ENCODE measurements at regions not wholly inside any gene's neighbourhood (a gene's known extent, or its start where the extent isn't known, plus 50 kb on each side); places are given as distances from the start of the nearest gene placed in this dataset.

GRCh38 chr17:36696805-36697204 is 95.4 kb downstream of the MRM1 start:
- intact Hi-C loops (cut with DNase I, micrococcal nuclease), result no loop called here
- peaks cover 23% of the 10 kb centered on the region for H3K27me3 Mint-ChIP-seq
- no peaks in the 10 kb centered on the region for H3K4me1 Mint-ChIP-seq
- ChIA-PET POLR2A (no interaction called here), CTCF (interaction anchor here (0.5 kb wide), 1 partner anchor 21 kb away, joined by 3 read pairs; no protein-coding TSS in a partner anchor)
- H3K9me3 Mint-ChIP-seq (ENCODE audit: low read depth), result no peaks in the 10 kb centered on the region
- H3K4me3 Mint-ChIP-seq, result no peak overlapping the region
- H3K36me3 Mint-ChIP-seq (ENCODE audit: low read depth), result no peaks in the 10 kb centered on the region
- DNase-seq (no peak), ATAC-seq (no peak)
- H3K27ac Mint-ChIP-seq, result no peak overlapping the region

- Mint-ChIP-seq H3K27me3 (peaks cover 30% of the 10 kb centered on the region), H3K9me3 (ENCODE audit: low read depth) (no peaks in the 10 kb centered on the region), H3K27ac (no peak overlapping the region), H3K4me3 (no peak overlapping the region), H3K36me3 (ENCODE audit: low read depth) (no peaks in the 10 kb centered on the region), H3K4me1 (no peaks in the 10 kb centered on the region)
- intact Hi-C loops (cut with DNase I, micrococcal nuclease), result no loop called here
- ATAC-seq (no peak), DNase-seq (no peak)
- ChIA-PET POLR2A (interaction anchor here (0.5 kb wide), 1 partner anchor 13 kb away, joined by 4 read pairs; no protein-coding TSS in a partner anchor), CTCF (no interaction called here)
These were observed 96.6 kb downstream of the MRM1 start for GRCh38 chr17:36697903-36698530.

GRCh38 chr17:36701429-36702099 is 100.2 kb downstream of the MRM1 start:
- no peak for ATAC-seq
- no peak overlapping the region for H3K27ac Mint-ChIP-seq
- ChIA-PET POLR2A (no interaction called here), CTCF (no interaction called here)
- H3K4me3 Mint-ChIP-seq, result no peak overlapping the region
- H3K4me1 Mint-ChIP-seq, result no peaks in the 10 kb centered on the region
- H3K36me3 Mint-ChIP-seq (ENCODE audit: low read depth), result no peaks in the 10 kb centered on the region
- DNase-seq, result no peak
- H3K27me3 Mint-ChIP-seq, result peaks cover 42% of the 10 kb centered on the region
- H3K9me3 Mint-ChIP-seq (ENCODE audit: low read depth), result no peaks in the 10 kb centered on the region
- intact Hi-C loops (cut with DNase I, micrococcal nuclease), result no loop called here

- no peaks in the 10 kb centered on the region for H3K9me3 Mint-ChIP-seq (ENCODE audit: low read depth)
- no peaks in the 10 kb centered on the region for H3K36me3 Mint-ChIP-seq (ENCODE audit: low read depth)
- intact Hi-C loops (cut with DNase I, micrococcal nuclease), result no loop called here
- ChIA-PET CTCF (no interaction called here), POLR2A (no interaction called here)
- H3K27ac Mint-ChIP-seq, result no peak overlapping the region
- H3K4me3 Mint-ChIP-seq, result no peak overlapping the region
- no peaks in the 10 kb centered on the region for H3K4me1 Mint-ChIP-seq
- DNase-seq, result no peak
- ATAC-seq, result no peak
- peaks cover 39% of the 10 kb centered on the region for H3K27me3 Mint-ChIP-seq
These were observed 101.3 kb downstream of the MRM1 start for GRCh38 chr17:36702636-36703035.

- ChIA-PET POLR2A (no interaction called here), CTCF (interaction anchor here (0.7 kb wide), 1 partner anchor 69 kb away, joined by 3 read pairs; no protein-coding TSS in a partner anchor)
- no peaks in the 10 kb centered on the region for H3K4me1 Mint-ChIP-seq
- intact Hi-C loops (cut with DNase I, micrococcal nuclease), result loop anchor here in 1 of 2 experiments (2.0 kb wide), 1 partner anchor 343 kb away; no protein-coding TSS in a partner anchor
- no peaks in the 10 kb centered on the region for H3K36me3 Mint-ChIP-seq (ENCODE audit: low read depth)
- ATAC-seq, result peak; percentile 58
- peak; percentile 76 for DNase-seq
- no peak overlapping the region for H3K27ac Mint-ChIP-seq
- H3K9me3 Mint-ChIP-seq (ENCODE audit: low read depth), result no peaks in the 10 kb centered on the region
- peaks cover 37% of the 10 kb centered on the region for H3K27me3 Mint-ChIP-seq
- H3K4me3 Mint-ChIP-seq, result no peak overlapping the region
These were observed 102.5 kb downstream of the MRM1 start for GRCh38 chr17:36703860-36704266.

- Mint-ChIP-seq H3K4me3 (no peak overlapping the region), H3K27me3 (peaks cover 33% of the 10 kb centered on the region), H3K36me3 (ENCODE audit: low read depth) (no peaks in the 10 kb centered on the region), H3K4me1 (no peaks in the 10 kb centered on the region), H3K9me3 (ENCODE audit: low read depth) (no peaks in the 10 kb centered on the region), H3K27ac (no peak overlapping the region)
- DNase-seq, result no peak
- ChIA-PET POLR2A (no interaction called here), CTCF (interaction anchor here (0.7 to 2.9 kb wide), 6 partner anchors 8 to 874 kb away, joined by 3 to 18 read pairs (median 3); no protein-coding TSS in a partner anchor)
- intact Hi-C loops (cut with DNase I, micrococcal nuclease), result loop anchor here (2.0 to 5.0 kb wide), 3 partner anchors 78 to 342 kb away; no protein-coding TSS in a partner anchor
- no peak for ATAC-seq
These were observed 104.0 kb downstream of the MRM1 start for GRCh38 chr17:36705283-36705795.

GRCh38 chr17:36705874-36706731 is 104.7 kb downstream of the MRM1 start:
- Mint-ChIP-seq H3K4me1 (no peaks in the 10 kb centered on the region), H3K36me3 (ENCODE audit: low read depth) (no peaks in the 10 kb centered on the region), H3K27ac (no peak overlapping the region), H3K27me3 (peaks cover 26% of the 10 kb centered on the region), H3K9me3 (ENCODE audit: low read depth) (no peaks in the 10 kb centered on the region), H3K4me3 (no peak overlapping the region)
- CTCF ChIA-PET, result interaction anchor here (0.6 to 2.9 kb wide), 12 partner anchors 7 to 1839 kb away, joined by 3 to 18 read pairs (median 3); no protein-coding TSS in a partner anchor
- peak; percentile 92 for ATAC-seq
- peak; percentile 78 for DNase-seq
- POLR2A ChIA-PET, result no interaction called here
- intact Hi-C loops (cut with DNase I, micrococcal nuclease), result loop anchor here (1.0 to 5.0 kb wide), 6 partner anchors 49 to 341 kb away; no protein-coding TSS in a partner anchor

- no peak overlapping the region for H3K27ac Mint-ChIP-seq
- POLR2A ChIA-PET, result no interaction called here
- no peak overlapping the region for H3K4me3 Mint-ChIP-seq
- ATAC-seq (no peak), DNase-seq (no peak)
- peaks cover 16% of the 10 kb centered on the region for H3K27me3 Mint-ChIP-seq
- no peaks in the 10 kb centered on the region for H3K4me1 Mint-ChIP-seq
- CTCF ChIA-PET, result interaction anchor here (1.9 to 2.9 kb wide), 2 partner anchors 10 to 340 kb away, joined by 6 to 18 read pairs; no protein-coding TSS in a partner anchor
- H3K9me3 Mint-ChIP-seq (ENCODE audit: low read depth), result no peaks in the 10 kb centered on the region
- H3K36me3 Mint-ChIP-seq (ENCODE audit: low read depth), result no peaks in the 10 kb centered on the region
- intact Hi-C loops (cut with DNase I, micrococcal nuclease), result loop anchor here in 1 of 2 experiments (5.0 kb wide), 2 partner anchors 81 to 339 kb away; no protein-coding TSS in a partner anchor
These were observed 106.5 kb downstream of the MRM1 start for GRCh38 chr17:36707904-36708303.

- no peak overlapping the region for H3K4me3 Mint-ChIP-seq
- no peaks in the 10 kb centered on the region for H3K9me3 Mint-ChIP-seq (ENCODE audit: low read depth)
- no peak overlapping the region for H3K27ac Mint-ChIP-seq
- H3K36me3 Mint-ChIP-seq (ENCODE audit: low read depth), result no peaks in the 10 kb centered on the region
- no peak for DNase-seq
- no peak for ATAC-seq
- CTCF ChIA-PET, result no interaction called here
- POLR2A ChIA-PET, result no interaction called here
- no peaks in the 10 kb centered on the region for H3K4me1 Mint-ChIP-seq
- peaks cover 2% of the 10 kb centered on the region for H3K27me3 Mint-ChIP-seq
- intact Hi-C loops (cut with DNase I, micrococcal nuclease), result no loop called here
These were observed 113.4 kb downstream of the MRM1 start for GRCh38 chr17:36714789-36715188.

- intact Hi-C loops (cut with DNase I, micrococcal nuclease), result no loop called here
- DNase-seq (no peak), ATAC-seq (no peak)
- no peak overlapping the region for H3K4me3 Mint-ChIP-seq
- H3K36me3 Mint-ChIP-seq (ENCODE audit: low read depth), result no peaks in the 10 kb centered on the region
- CTCF ChIA-PET, result interaction anchor here (0.7 kb wide), 1 partner anchor 40 kb away, joined by 3 read pairs; no protein-coding TSS in a partner anchor
- POLR2A ChIA-PET, result no interaction called here
- H3K27me3 Mint-ChIP-seq, result peaks cover 2% of the 10 kb centered on the region
- H3K9me3 Mint-ChIP-seq (ENCODE audit: low read depth), result no peaks in the 10 kb centered on the region
- H3K27ac Mint-ChIP-seq, result no peak overlapping the region
- H3K4me1 Mint-ChIP-seq, result peaks cover 2% of the 10 kb centered on the region
These were observed 114.6 kb downstream of the MRM1 start for GRCh38 chr17:36715951-36716350.

- ChIA-PET CTCF (interaction anchor here (1.3 to 2.0 kb wide), 3 partner anchors 9 to 114 kb away, joined by 3 to 6 read pairs (median 4); no protein-coding TSS in a partner anchor), POLR2A (no interaction called here)
- H3K4me3 Mint-ChIP-seq, result no peak overlapping the region
- H3K36me3 Mint-ChIP-seq (ENCODE audit: low read depth), result no peaks in the 10 kb centered on the region
- no peak overlapping the region for H3K27ac Mint-ChIP-seq
- H3K9me3 Mint-ChIP-seq (ENCODE audit: low read depth), result no peaks in the 10 kb centered on the region
- H3K4me1 Mint-ChIP-seq, result peaks cover 11% of the 10 kb centered on the region
- DNase-seq, result no peak
- intact Hi-C loops (cut with DNase I, micrococcal nuclease), result no loop called here
- H3K27me3 Mint-ChIP-seq, result peaks cover 2% of the 10 kb centered on the region
- no peak for ATAC-seq
These were observed 115.7 kb downstream of the MRM1 start for GRCh38 chr17:36717088-36717487.

Measured in activated CD4-positive, alpha-beta T cell treated with anti-CD3 and anti-CD28 coated beads for 36 hours (primary cell).